ENCODE measurements at regions not wholly inside any gene's neighbourhood (a gene's known extent, or its start where the extent isn't known, plus 50 kb on each side); places are given as distances from the start of the nearest gene placed in this dataset.

- no peak overlapping the region for H3K4me3 ChIP-seq (ENCODE audit: control insufficient read depth, low read depth, low read length)
- no peak for DNase-seq (ENCODE audit: low read depth)
- no peak for TF ChIP-seq CTCF (conservative IDR thresholded peaks at IDR 0.05; ENCODE audit: control insufficient read depth, insufficient read depth, low read depth, low read length)
Measured at GRCh38 chr1:58391056-58391455, 155.5 kb downstream of the OMA1 start.

DNA sequence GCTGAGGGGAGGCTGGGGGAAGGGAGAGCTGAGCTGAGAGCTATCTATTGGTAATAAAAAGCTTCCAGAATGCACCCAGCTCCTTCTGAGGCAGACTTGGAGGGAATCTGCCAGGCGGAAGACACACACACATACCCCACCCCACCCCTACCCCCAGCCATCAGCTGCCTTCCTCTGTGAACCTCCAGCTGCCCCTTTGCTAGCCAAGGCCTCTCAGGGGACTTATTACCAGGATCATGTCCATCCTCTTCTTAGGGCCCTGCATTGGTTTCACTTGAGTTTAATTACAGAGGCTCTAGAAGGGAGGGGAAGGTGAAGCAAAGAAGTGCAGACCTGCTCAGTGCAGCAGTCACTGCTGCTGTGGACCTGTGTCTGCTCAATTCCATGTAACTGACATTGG, 156.4 kb downstream of the OMA1 start:
- no peak overlapping the region for H3K4me3 ChIP-seq (ENCODE audit: control insufficient read depth, low read depth, low read length)
- no peak for TF ChIP-seq CTCF (conservative IDR thresholded peaks at IDR 0.05; ENCODE audit: control insufficient read depth, insufficient read depth, low read depth, low read length)
- no peak for DNase-seq (ENCODE audit: low read depth)

DNA sequence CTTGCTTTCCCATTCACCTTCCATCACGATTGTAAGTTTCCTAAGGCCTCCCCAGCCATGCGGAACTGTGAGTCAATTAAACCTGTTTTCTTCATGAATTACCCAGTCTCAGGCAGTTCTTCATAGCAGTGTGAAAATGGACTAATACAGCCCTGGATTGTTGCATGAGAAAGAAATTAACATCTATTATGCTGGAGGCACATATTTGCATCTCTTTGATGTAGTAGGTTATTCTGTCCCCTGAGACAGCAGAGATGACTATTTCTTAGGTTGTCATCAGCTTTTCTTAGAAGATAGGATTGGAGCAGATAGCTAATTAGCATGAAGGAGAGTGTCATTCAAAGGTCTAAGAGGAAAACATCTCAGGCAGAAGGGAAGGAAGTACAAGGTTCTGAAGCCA, 166.2 kb downstream of the OMA1 start:
- no peak for TF ChIP-seq CTCF (conservative IDR thresholded peaks at IDR 0.05; ENCODE audit: control insufficient read depth, insufficient read depth, low read depth, low read length)
- no peak for DNase-seq (ENCODE audit: low read depth)
- no peak overlapping the region for H3K4me3 ChIP-seq (ENCODE audit: control insufficient read depth, low read depth, low read length)

DNA sequence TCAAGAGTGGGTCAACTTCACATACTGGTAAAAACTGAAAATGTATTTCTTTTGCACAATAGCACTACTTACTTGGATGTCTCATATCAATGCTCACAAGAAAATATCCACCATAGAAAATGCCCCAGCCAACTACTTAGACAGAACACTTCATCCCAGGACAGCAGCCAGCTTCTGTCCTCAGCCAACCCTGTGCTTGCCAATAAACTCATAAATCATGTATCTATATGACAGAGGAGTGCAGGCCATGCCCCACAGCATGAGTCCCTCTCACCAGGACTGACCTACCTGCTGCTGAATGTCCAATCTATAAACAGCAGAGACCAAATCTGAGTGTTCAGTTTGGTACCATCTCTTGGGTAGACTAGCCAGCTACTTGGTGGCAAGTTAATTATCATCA, 179.3 kb downstream of the OMA1 start:
- DNase-seq (ENCODE audit: low read depth), result no peak
- TF ChIP-seq CTCF (conservative IDR thresholded peaks at IDR 0.05; ENCODE audit: control insufficient read depth, insufficient read depth, low read depth, low read length), result no peak
- H3K4me3 ChIP-seq (ENCODE audit: control insufficient read depth, low read depth, low read length), result no peak overlapping the region

DNA sequence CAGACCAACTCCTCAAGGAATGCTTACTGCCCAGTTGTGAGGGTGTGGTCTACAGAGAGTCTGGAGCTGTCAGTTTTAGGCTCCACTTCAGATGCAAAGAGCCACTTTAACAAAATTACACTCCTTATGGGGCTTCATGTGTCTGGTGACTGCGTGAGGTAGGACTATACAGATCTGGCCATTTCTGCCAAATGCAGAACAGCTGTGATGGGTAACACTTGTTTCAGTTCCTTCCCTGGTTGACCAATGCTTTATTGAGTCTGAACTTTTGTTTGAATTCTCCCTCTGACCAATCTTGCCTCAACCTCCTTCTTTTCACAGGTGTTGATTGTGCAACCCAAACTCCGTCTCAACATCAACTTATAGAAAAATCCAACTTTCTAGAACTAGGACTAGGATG, 181.2 kb downstream of the OMA1 start:
- DNase-seq (ENCODE audit: low read depth), result no peak
- TF ChIP-seq CTCF (conservative IDR thresholded peaks at IDR 0.05; ENCODE audit: control insufficient read depth, insufficient read depth, low read depth, low read length), result no peak
- no peak overlapping the region for H3K4me3 ChIP-seq (ENCODE audit: control insufficient read depth, low read depth, low read length)

GRCh38 chr1:58363585-58363984, 182.9 kb downstream of the OMA1 start:
- no peak for TF ChIP-seq CTCF (conservative IDR thresholded peaks at IDR 0.05; ENCODE audit: control insufficient read depth, insufficient read depth, low read depth, low read length)
- H3K4me3 ChIP-seq (ENCODE audit: control insufficient read depth, low read depth, low read length), result no peak overlapping the region
- no peak for DNase-seq (ENCODE audit: low read depth)

- TF ChIP-seq CTCF (conservative IDR thresholded peaks at IDR 0.05; ENCODE audit: control insufficient read depth, insufficient read depth, low read depth, low read length), result no peak
- H3K4me3 ChIP-seq (ENCODE audit: control insufficient read depth, low read depth, low read length), result no peak overlapping the region
- no peak for DNase-seq (ENCODE audit: low read depth)
Measured at GRCh38 chr1:58361134-58361533, 185.4 kb downstream of the OMA1 start.

Data from fibroblast of mammary gland (primary cell).